Activated T-helper 2 cell treated with anti-CD3 and anti-CD28 coated beads, Interferon-gamma antibody, Interleukin-2, Interleukin-4, amounts not matched to agents 10 μg/mL and 5 μg/mL and 100 μg/mL, durations not matched to agents 14 hours and 24 hours and 36 hours (primary cell): ENCODE measurements at regions not wholly inside any gene's neighbourhood (a gene's known extent, or its start where the extent isn't known, plus 50 kb on each side); places are given as distances from the start of the nearest gene placed in this dataset.

ENCODE experiments used
- DNase-seq: peaks from one replicate; pipeline ENCODE4 v3.0.0; 2021; ENCODE audit warnings: low spot score
- H3K27ac Mint-ChIP-seq: one replicate; pipeline ENCODE4 v1.8.0; 2021; ENCODE audit warnings: mixed read lengths
- H3K27me3 Mint-ChIP-seq: one replicate; pipeline ENCODE4 v1.8.0; 2021; ENCODE audit warnings: low read depth, mixed read lengths
- H3K36me3 Mint-ChIP-seq: one replicate; pipeline ENCODE4 v1.8.0; 2021; ENCODE audit warnings: low read depth, mixed read lengths
- H3K4me1 Mint-ChIP-seq: one replicate; pipeline ENCODE4 v1.8.0; 2021; ENCODE audit warnings: low read depth, mixed read lengths
- H3K4me3 Mint-ChIP-seq: one replicate; pipeline ENCODE4 v1.8.0; 2021; ENCODE audit warnings: low read depth, mild to moderate bottlenecking, moderate library complexity, mixed read lengths
- H3K9me3 Mint-ChIP-seq: one replicate; pipeline ENCODE4 v1.8.0; 2021; ENCODE audit warnings: mixed read lengths
- intact Hi-C: fragments of 100-400 bp; cut with micrococcal nuclease; formaldehyde crosslinking; loops from one replicate; pipeline ENCODE4 v1.15.1; 2023

DNA sequence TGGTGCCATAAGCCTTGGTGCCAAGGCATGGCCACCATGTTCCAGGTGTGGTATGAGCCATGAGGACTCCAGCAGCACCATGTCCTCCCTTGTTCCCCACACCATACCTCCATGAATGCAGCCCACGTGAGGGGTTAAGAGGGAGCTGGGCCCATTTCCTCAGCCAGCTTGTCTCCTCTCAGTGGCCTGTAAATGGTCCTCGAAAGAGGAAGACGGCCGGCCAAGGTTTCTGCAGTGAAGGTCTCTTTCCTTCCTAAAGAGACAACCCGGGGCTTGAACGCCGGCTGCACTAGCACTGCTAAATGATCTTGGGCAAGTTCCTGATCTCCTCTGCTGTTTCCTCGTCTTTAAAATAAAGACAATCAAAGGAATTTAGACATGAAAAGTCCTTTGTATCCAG is 154.0 kb downstream of the BMP7 start:
- no peaks in the 10 kb centered on the region for H3K27me3 Mint-ChIP-seq
- intact Hi-C loops, result no loop called here
- H3K36me3 Mint-ChIP-seq, result no peaks in the 10 kb centered on the region
- no peaks in the 10 kb centered on the region for H3K9me3 Mint-ChIP-seq
- no peak for DNase-seq
- H3K4me3 Mint-ChIP-seq, result no peak overlapping the region
- H3K4me1 Mint-ChIP-seq, result no peaks in the 10 kb centered on the region
- H3K27ac Mint-ChIP-seq, result no peak overlapping the region

DNA sequence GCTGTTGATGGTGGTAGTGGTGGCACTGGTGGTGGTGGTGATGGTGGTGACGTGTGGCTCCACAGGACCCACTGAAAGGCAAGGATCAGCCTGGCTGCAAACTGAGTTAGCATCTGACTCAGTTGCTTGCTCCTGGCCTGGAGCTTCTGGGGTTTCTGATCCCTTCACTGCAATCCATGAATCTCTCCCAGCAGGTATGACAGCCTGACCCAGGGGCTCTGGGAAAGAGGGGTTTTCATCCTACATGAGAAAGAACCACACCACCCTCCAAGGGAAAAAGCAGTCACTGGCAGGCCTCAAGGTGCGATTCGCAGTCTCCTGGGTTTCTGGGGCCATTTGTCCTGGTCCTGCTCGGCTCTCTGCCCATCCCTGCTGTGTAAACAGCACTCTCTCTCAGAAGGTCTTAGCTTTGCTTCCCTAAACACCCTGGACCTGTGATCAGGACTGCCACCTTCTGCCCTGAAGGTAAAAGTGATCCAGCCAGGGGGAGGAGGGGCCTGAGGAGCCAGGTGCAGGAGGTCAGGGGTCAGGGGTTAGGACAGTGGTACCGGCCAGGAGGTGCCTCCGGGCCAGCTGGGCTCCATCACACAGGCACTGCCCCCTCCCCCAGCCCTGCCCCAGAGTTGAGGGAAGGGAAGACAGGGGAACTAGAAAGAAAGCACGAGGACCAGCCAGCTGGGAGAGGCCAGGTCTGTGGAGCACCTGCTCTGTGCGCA is 152.0 kb downstream of the BMP7 start:
- Mint-ChIP-seq H3K27me3 (no peaks in the 10 kb centered on the region), H3K36me3 (no peaks in the 10 kb centered on the region), H3K4me1 (no peaks in the 10 kb centered on the region), H3K9me3 (no peaks in the 10 kb centered on the region), H3K4me3 (no peak overlapping the region), H3K27ac (no peak overlapping the region)
- intact Hi-C loops, result no loop called here
- no peak for DNase-seq

DNA sequence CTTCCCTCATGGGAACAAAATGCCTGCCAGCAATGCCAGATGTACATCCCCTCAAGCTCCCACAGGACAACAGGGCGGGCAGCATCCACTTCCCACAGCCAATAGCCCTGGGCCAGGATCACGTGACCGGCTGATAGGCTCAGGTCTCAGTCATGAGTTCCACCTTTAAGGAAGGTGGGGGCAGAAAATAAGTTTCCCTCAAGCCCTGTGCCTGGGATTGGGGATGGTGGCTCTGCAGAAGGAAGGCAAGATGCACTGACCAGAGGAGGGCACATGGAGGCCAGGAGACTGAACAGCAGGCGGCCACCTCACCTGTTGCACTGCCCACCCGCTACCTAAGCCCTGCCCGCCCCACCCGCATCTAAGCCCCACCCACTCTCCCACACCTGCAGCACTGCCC is 149.1 kb downstream of the BMP7 start:
- H3K4me1 Mint-ChIP-seq, result no peaks in the 10 kb centered on the region
- intact Hi-C loops, result no loop called here
- no peaks in the 10 kb centered on the region for H3K27me3 Mint-ChIP-seq

DNA sequence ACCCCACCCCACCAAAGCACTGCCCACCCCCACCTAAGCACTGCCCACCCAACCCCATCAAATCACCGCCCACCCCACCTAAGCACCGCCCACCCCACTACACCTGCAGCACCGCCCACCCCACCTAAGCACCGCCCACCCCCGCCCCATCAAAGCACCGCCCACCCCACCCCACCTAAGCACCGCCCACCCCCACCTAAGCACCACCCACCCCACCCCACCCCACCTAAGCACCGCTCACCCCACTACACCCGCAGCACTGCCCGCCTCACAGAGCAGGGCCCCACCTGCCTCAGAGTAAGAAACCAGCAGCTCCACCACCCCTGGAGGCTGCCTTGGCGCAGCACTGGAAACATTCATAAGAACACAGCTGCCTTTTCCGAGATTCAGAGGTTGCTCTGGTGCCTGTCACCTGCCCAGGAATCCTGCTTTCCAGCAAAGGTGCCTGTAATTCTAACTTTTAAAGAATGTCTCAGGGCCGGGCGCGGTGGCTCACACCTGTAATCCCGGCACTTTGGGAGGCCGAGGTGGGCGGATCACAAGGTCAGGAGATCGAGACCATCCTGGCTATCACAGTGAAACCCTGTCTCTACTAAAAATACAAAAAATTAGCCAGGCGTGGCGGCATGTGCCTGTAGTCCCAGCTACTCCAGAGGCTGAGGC is 148.2 kb downstream of the BMP7 start:
- intact Hi-C loops, result no loop called here
- Mint-ChIP-seq H3K36me3 (no peaks in the 10 kb centered on the region), H3K27me3 (no peaks in the 10 kb centered on the region), H3K4me3 (no peak overlapping the region), H3K4me1 (no peaks in the 10 kb centered on the region), H3K27ac (no peak overlapping the region), H3K9me3 (no peaks in the 10 kb centered on the region)
- DNase-seq, result no peak

More for the DNA sequence above, 149.1 kb downstream of the BMP7 start:
- H3K4me3 Mint-ChIP-seq, result no peak overlapping the region
- no peak for DNase-seq
- H3K9me3 Mint-ChIP-seq, result no peaks in the 10 kb centered on the region
- H3K36me3 Mint-ChIP-seq, result no peaks in the 10 kb centered on the region
- H3K27ac Mint-ChIP-seq, result no peak overlapping the region
